ENCODE measurements at regions not wholly inside any gene's neighbourhood (a gene's known extent, or its start where the extent isn't known, plus 50 kb on each side); places are given as distances from the start of the nearest gene placed in this dataset.
"Not testable (repeated sequence)": the region's sequence is repeated elsewhere in the genome, so short reads cannot be mapped to it uniquely, and the experiment has no call there.

DNA sequence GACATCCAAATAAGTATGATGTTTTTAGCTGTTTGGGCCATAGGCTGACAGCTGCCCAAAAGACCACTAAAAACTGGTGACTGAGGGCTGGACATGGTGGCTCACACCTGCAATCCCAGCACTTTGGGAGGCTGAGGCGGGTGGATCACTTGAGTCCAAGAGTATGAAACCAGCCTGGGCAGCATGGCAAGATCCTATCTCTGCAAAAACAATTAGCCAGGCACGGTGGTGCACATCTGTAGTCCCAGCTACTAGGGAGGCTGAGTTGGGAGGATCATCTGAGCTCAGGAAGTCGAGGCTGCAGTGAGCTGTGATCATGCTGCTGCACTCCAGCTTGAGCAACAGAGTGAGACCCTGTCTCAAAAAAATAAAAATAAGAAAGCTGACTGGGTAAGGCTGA lies 511.5 kb upstream of the RAB6C start:
- no peak for DNase-seq

DNA sequence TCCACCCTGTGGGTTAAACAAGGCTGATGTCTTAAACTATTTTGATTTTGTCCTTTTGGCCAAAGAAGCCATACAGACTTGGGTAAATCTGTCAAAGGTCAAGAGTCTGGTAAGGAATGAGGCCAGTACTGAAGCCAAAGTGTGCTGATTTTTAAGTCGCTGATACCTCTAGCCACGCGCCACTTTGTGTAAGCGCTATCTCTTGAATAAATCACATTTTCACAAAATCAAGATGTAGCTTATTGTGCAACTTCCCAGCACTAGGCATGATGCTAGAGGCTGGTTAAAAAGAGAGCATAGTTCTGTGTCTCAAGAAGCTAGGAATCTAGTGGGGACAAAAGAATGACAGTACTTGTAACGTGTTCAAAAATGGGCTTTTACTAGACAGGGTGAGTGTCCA lies 510.6 kb upstream of the RAB6C start:
- DNase-seq, result no peak

DNA sequence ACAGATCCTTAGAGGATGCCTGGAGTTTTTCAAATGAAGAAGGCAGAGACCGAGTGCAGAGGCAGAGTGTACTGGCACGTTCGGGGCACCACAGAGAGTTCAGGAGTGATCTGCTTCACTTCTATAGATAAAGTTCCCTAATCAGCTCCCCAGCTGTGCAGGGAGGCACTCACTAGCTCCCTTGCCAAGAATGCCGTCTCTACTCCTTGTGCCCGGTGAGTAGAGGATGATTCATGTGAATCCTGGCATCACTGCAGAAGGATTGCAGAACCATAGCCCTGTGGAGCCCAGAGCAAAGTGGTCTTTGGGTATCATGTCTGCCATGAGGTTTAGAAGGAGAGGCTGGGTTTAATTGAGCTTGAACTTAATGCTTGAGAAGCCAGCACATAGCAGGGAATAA lies 510.1 kb upstream of the RAB6C start:
- no peak for DNase-seq

DNA sequence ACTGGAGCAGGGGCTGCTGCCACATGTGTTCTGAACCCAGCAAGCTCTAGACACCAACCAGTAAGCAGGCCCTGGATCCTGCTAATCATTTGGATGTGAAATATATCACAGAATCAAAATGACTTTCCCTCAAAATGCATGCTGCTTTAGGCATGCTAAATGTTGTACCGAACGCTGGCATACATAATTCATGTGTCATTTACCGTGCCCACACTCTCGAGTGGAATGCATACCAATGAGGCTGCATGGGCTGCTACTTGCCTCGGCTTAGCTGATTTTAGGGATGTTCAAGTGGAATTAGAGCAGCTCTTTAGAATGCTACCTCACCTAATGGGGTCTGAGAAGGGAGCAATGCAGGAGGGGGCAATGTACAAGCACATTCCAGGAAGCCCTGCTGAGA lies 509.6 kb upstream of the RAB6C start:
- DNase-seq, result no peak

DNA sequence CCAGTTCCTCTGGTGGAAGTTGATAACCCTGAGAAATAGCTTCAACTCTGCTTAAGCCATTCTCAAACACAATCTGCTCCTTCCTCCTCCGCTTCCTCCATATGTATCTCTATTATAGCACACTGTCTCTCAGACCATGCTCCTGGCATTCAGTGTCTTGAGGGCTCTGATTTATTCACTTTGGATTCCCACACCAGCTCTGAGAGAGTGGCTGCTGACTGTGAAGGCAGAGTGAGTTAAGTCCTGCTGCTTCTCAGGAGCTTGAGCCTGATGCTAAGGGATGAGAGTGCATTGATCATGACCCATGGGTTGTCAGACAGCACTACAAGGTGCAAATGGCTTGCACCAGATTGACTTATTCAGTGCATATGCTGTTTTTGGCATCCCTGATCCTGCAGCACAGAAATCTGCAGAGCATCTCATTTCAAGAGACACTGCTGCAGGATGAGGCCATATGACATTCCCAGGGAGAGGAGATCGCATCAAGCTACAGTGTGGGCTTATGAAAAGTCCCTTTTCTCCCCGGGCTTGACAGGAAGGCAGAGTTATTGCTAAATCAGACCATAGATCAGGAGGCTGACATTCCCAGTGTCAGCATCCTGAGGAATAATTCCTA lies 500.5 kb upstream of the RAB6C start:
- DNase-seq, result no peak

DNA sequence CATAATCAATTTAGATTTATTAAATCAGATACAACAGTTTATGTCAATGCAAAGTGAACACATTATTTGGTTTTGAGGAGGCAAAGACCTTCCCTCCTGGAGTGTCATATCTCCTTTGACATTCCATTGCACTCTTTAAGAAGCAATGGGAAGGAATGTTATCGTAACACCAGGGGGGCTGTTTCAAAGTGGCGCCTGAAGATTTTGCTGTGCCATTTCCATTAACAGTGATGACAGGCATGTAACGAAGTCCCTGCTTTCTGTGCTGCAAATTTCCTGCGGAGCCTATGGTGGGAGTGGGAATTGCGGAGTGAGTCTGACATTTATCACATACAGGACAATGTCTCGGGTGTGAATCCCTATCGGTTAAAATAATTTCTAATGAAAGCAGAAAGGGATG lies 499.6 kb upstream of the RAB6C start:
- DNase-seq, result no peak

DNA sequence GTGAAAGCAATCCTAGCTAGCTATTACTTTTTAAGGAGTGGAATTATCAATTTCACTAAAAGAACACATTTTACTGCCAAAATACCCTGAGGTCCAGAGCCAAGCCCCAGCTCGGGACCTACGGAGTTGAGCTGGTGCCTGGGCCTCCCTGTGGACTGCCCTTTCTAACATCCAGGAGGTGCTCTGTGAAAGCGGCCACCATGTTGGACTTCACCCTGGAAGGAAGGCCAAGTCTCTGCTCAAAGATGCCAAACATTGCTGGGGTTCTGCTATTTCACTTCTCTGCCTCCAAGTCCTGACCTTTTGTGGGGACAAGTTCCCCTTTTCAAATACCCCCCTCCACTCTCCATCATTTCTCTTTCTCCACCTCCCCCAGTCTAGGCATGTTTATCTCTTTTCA lies 498.7 kb upstream of the RAB6C start:
- no peak for DNase-seq

DNA sequence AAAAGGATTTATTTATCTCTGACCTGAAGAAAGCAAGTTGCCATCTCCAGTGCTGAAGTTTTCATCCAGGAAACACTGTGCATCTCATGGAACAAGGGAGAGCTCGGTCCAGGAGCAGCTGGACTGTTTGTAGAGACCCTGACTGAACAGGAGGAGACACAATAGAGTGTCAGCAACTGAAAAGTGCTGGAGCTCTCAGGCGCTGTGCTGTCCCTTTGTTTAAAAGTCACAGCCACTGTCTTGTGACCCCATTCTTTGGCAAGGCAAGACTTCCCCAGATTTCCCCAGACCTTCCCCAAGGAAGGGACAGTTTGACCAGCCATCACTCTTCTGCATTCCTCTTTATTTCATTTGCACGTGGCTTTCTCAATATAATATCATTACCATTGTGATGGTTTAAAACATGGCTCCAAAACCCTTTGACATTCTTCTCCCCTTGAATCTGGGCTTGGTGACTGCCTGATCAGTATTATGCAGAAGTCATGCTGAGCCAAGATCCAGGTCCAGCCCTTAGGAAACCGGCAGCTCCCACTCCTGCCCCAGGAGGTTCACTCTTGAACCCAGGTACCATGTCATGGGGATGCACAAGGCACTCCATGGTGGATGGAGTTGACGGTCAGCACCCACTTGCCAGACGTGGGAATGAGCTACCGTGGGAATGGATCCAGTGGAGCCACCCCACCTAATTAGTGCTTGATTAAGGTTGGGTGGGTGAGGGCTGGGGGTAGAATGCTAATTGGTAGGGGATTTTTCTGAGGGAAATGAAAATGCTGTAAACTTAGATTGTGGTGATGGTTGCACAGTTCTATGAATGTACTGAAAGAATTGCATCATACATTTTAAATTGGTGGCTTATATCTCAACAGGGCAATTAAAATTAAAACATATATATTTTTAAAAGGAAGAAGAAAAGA lies 497.9 kb upstream of the RAB6C start:
- DNase-seq, result no peak

DNA sequence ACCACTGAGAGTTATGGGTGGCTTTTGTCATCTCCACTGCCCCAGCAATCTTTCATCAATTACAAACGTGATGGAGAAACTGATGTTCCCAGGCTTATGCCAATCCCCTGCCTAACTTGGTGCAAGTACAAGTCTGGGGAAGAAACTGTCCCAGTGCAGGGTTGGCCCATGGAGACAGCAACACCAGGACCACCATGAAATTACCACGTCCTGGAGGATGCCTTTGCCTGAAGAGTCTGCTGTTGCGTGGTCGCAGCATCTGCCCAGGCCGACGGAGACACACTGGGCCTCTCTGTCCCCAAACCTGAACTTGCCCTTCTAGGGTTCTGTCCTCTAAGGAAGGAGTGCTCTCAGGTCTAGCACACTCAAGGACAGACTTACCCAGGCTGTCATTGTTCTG lies 496.8 kb upstream of the RAB6C start:
- DNase-seq, result no peak

DNA sequence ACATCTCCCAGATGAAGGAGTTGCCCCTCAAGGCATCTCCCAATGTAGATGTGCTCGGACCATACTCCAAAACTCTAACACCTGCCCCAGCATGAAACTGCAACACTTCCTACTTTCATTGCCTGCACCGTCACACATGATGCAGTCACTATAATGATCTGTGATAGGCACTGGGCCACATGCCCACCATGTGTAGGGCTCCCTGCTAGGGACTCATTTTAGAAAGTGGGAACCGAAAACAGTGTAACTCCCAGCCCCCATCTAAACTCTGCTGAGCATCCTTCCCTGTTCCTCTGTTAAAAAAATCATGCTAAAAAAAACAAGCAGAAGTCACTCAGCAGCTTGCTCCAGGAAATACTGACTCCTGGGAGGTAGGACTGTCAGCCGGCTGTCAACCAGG lies 496.1 kb upstream of the RAB6C start:
- DNase-seq, result no peak

DNA sequence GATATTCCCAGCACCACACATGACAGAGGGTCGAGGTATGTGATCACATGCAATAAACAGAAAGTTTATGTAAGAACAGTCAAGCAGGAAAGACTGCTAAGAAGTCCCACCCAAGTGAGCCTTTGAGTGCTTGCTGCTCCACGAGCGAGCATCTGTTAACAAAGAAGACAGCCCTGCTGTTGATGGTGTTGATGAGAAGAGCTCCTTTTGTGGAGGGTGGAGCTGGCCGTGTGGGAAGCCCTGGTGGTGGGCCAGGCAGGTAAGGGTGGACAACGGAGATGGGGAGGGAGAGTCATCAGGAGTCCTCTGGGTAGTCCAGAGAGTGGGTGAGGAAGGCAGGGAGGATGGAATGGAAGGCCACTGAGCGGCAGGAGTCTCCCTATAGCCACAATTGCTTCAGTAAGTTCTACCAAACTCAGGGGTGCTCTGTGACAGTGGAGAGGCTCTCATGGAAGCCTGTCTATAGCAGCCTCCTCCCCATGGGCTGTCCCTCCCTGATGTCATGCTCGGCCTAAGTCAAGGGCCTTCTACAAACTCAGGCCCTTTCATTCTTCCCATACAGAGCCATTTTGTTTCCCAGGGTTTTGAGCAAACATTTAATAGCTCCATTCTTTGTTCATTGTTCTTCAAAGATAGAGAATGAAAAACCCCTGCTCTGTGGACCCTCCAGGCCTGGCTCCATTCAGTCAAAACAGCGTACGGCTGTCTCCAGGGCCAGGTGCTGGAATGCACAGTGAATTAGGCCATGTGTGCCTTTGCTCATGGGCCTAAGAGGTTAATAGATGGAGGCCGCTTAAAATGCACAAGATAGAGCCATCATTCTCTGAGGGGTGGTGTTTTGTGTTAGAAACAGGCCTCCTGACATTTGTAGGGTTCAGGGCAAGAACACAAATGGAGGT lies 494.2 kb upstream of the RAB6C start:
- no peak for DNase-seq

DNA sequence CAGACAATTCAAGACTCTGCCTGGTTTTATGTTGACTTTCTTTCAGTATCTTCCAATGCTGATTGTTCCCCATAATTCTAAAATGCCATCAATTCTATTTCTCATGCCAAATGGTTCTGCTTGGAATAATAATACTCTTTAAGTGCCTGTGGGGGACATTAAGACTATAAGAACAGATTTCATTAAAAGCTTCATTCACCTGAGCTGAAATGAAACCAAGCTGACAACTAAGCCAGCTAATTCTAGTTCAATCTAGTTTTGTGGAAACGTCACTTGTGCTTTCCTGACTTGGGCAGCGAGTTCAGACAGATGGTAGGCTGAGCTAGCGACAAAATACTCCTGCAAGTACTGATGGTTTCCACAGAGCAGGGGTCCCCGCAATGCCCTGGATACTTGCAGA lies 491.1 kb upstream of the RAB6C start:
- DNase-seq, result no peak

DNA sequence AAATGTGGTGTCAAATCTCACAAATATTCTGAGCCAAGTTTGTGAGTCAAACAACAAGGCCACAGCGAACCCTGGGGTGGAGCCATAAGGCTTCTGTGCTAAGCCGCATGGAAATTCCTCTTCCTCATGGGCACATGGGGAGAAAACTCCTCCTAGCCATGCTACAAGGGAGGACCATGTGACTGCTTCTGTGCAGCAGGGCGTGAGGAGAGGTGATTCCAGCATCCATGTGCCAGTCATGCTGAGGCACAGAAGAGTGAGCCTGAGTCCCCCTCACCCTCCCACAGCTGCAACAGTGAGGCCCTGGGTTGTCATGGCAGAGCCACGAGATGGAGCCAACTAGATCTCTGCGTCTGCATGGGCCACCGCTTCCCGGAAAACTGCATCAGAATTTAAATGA lies 488.8 kb upstream of the RAB6C start:
- no peak for DNase-seq

DNA sequence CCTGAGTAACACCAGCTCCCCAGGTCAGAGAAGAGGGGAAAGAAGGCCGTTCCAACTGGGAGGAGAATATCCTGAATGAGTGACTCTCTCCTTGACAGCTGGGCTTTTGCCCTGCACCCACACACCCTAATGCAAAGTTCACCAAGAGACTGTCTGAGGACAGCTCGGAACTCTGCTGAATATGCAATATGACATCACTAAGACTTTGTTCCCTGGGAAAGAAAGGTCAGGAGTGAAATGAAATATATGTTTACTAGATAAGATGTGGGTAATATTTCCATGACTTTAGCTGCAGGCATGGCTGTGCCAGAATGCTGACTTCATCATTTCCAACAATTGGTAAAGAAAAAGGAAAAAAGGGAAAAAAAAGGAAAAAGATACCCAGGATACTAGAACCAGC lies 488.2 kb upstream of the RAB6C start:
- DNase-seq, result no peak

DNA sequence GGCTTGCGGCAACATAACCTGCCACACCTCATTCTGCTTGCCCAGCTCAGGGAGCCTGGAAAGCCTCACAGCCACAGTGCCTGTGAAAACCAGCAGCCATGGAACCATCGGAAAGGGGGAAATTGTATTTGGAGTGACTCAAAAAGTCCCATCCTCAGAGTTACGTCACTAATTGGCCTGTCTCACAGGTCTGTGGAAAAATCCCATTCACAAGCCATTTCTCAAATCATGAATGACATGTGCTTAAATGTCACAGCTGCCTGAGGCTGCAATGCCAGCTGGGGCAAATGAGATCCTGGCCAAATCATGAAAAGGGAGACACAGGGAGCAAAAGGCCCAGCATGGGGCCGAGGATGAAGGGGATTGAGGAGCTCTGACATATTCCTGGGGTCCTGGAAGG lies 486.9 kb upstream of the RAB6C start:
- DNase-seq, result no peak

DNA sequence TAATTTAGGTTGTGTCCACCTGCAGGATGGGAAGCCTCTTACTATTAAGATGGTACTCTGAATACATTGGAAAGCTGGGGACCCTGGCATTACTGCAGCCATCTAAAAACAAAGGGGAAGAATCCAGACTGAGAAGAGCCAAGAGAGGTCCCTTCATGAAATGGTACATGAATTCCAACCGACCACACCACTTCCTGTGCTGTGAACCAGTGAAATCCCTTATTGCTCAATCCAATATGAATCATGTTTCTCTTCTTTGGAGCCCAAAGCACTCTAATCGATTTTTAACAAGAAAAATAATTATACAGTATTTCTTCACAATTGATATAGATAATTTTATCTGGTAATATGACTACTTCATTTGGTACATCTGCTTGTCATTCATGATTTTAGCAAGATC lies 479.7 kb upstream of the RAB6C start:
- no peak for DNase-seq

DNA sequence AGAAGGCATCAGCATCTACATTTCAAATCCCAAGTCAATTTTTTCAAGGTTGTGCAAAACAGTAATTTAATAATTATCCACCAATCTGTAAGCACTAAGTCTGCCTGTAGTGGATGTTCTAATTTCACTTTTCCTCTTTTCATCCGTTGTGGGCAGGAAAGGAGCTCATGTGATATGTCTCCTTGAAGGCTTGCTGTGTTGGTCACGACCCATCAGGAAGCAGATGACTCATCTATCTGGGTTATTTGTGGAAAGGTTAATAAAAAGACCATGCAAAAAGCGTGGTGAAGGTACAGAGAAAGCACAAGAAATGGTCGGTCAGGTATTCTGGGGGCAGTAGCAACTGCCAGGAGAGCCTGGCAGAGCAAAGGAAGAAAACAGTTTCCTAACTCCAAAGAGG lies 476.7 kb upstream of the RAB6C start:
- DNase-seq, result no peak

DNA sequence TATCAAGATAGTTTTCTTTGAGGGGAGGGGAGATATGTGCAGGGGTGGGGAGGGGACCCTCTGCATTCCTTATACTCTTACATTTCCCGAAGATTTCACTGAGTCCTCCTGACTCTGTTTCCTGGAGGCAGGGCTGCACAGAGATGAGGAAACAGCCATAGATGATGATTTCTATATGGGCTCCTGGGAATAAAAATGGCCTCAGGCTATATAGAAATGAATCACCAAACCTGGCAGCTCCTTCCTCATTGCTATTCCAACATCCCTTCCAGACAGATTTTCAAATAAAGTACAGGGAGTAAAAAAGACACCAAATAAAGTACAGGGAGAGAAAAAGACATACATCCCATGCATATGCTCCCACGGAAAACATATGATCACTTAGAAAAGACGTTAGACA lies 474.8 kb upstream of the RAB6C start:
- DNase-seq, result no peak

DNA sequence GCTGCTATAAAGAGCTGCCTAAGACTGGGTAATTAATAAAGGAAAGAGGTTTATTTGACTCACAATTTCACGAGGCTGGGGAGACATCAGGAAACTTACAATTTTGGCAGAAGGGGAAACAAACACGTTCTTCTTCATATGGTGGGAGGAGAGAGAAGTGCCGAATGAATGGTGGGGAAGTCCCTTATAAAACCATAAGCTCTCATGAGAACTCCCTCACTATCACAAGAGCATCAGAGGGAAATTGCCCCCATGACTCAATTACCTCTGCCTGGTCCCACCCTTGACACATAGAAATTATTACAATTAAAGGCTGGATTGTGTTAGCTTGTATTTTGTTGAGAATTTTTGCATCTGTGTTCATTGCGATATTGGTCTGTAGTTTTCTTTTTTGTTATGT lies 460.5 kb upstream of the RAB6C start:
- DNase-seq, result no peak

DNA sequence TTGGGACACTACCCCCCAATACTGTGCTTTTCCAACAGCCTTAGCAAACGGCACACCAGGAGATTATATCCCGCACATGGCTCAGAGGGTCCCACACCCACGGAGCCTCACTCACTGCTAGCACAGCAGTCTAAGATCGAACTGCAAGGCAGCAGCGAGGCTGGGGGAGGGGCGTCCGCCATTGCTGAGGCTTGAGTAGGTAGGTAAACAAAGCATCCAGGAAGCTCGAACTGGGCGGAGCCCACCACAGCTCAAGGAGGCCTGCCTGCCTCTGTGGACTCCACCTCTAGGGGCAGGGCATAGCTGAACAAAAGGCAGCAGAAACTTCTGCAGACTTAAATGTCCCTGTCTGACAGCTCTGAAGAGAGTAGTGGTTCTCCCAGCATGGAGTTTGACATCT lies 447.3 kb upstream of the RAB6C start:
- not testable (repeated sequence) for DNase-seq

DNA sequence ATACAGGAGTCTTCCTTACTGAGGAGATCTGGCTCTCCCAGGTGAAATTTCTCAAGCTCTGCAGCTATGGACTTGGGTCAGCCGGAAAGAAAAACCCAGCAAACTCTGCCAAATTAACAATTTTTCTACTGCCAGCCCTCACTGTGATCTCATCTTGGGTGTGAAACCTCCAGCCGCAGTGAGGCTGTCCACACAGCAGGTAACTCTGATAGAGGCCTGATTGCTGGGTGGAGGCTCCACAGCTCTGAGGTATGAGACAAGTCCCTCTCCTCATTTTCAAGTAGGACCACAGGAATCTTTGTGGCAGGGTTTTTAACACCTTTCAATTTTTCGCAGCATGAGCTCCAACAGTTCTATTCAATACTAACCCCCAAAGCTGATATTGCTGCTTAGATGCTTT lies 430.6 kb upstream of the RAB6C start:
- no peak for DNase-seq

DNA sequence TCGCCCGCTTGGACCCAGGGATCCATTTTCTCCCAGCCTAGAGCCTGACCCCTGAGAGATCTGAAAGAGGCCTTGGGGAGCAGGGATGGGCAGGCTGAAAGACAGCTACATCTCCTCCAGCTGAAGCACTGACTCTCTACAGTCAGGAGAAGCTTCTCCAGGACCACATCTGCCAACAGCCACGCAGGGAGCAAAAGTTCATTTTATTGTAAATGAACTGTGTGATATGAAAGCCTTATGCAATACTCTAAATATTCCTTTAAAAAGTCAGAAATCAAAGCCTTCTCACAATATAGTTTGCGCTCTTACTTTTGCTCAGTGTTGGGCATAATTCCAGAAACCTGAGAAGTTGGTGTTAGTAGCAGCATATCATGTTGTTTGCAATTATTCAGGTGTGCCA lies 428.9 kb upstream of the RAB6C start:
- DNase-seq, result no peak

DNA sequence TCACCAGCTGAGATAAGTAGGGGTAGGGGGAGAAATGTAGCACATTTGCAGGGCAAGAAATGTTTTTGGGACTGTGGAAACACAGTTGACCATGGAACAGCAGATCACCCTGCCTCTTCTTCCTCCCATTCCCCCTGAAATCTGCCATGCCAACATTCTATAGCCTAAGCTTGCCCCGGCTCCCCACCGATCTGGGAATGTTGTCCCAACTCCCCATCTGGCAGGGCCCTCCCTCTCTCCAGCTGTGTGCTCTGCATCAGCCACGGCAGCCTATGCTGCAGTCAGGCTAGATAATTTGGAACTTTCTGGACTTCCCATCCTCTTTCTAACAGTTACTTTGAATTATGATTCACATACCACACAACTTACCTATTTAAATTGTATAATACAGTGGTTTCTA lies 425.1 kb upstream of the RAB6C start:
- no peak for DNase-seq

DNA sequence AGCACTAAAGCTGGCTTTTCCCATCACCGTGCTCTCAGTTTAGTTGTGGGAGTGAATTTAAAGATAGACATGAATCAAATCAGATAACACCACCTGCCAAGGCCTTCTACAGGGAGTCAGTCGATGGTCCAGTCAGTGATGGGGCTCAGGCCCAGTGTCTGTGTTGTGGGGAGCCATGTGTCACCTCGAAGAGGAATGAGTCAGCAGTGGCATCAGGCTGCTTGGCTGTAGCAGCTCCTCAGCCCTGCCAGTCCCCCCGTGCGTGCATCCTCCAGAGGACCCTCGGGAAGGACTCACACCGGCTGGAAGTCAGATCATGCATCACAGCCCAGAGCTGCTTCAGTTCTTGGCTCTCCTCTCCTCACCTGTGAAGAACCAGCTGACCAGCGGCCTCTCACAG lies 420.4 kb upstream of the RAB6C start:
- DNase-seq, result no peak

Data from NCI-H2107 (cell line).